CD4-positive, alpha-beta T cell treated with Interleukin-15 for 1 hour (primary cell): ENCODE measurements at regions not wholly inside any gene's neighbourhood (a gene's known extent, or its start where the extent isn't known, plus 50 kb on each side); places are given as distances from the start of the nearest gene placed in this dataset.

Experiments used
- DNase-seq: peaks from one replicate; pipeline ENCODE4 v3.0.0-alpha.2; 2020

GRCh38 chr9:81532251-81532650 lies 157.1 kb downstream of the TLE1 start:
- DNase-seq: no peak

GRCh38 chr9:81531511-81531910 lies 157.8 kb downstream of the TLE1 start:
- DNase-seq: no peak

GRCh38 chr9:81530846-81531245 lies 158.5 kb downstream of the TLE1 start:
- no peak for DNase-seq

- DNase-seq: no peak
Measured at GRCh38 chr9:81530310-81530810, 159.0 kb downstream of the TLE1 start.

GRCh38 chr9:81529556-81530193 lies 159.7 kb downstream of the TLE1 start:
- DNase-seq: no peak

- DNase-seq: no peak
Measured at GRCh38 chr9:81526587-81526986, 162.8 kb downstream of the TLE1 start.

- no peak for DNase-seq
Measured at GRCh38 chr9:81522716-81523551, 166.4 kb downstream of the TLE1 start.

- DNase-seq: no peak
Measured at GRCh38 chr9:81521892-81522291, 167.5 kb downstream of the TLE1 start.

- DNase-seq: no peak
Measured at GRCh38 chr9:81519816-81520495, 169.4 kb downstream of the TLE1 start.

GRCh38 chr9:81517954-81518353 lies 171.4 kb downstream of the TLE1 start:
- no peak for DNase-seq

GRCh38 chr9:81513059-81513458 lies 176.3 kb downstream of the TLE1 start:
- DNase-seq: no peak

- no peak for DNase-seq
Measured at GRCh38 chr9:81512641-81513040, 176.7 kb downstream of the TLE1 start.

- DNase-seq: no peak
Measured at GRCh38 chr9:81508476-81508875, 180.9 kb downstream of the TLE1 start.

- no peak for DNase-seq
Measured at GRCh38 chr9:81506941-81507864, 182.1 kb downstream of the TLE1 start.

GRCh38 chr9:81499594-81499993 lies 189.8 kb downstream of the TLE1 start:
- DNase-seq: no peak

GRCh38 chr9:81499021-81499454 lies 190.3 kb downstream of the TLE1 start:
- no peak for DNase-seq

- no peak for DNase-seq
Measured at GRCh38 chr9:81498576-81498975, 190.8 kb downstream of the TLE1 start.

GRCh38 chr9:81497091-81497490 lies 192.3 kb downstream of the TLE1 start:
- no peak for DNase-seq

GRCh38 chr9:81492710-81493447 lies 196.5 kb downstream of the TLE1 start:
- DNase-seq: no peak

- DNase-seq: no peak
Measured at GRCh38 chr9:81490605-81491331, 198.6 kb downstream of the TLE1 start.

- no peak for DNase-seq
Measured at GRCh38 chr9:81489046-81489445, 200.3 kb downstream of the TLE1 start.
